H9 (cell line): ENCODE measurements at regions not wholly inside any gene's neighbourhood (a gene's known extent, or its start where the extent isn't known, plus 50 kb on each side); places are given as distances from the start of the nearest gene placed in this dataset.

Experiments
- DNase-seq: peaks from one replicate; pipeline ENCODE4 v3.0.0-alpha.2; 2017
- H2AFZ ChIP-seq: one replicate; pipeline ENCODE4 v1.6.1; 2013; ENCODE audit warnings: mild to moderate bottlenecking, low read length, control low read depth, moderate library complexity
- H2AK5ac ChIP-seq: 2 replicates; pipeline ENCODE4 v1.6.1; 2013; ENCODE audit warnings: low read length, control low read depth, mixed read lengths; ENCODE audit not compliant: insufficient read length
- H2BK120ac ChIP-seq: one replicate; pipeline ENCODE4 v1.6.1; 2013; ENCODE audit warnings: low read depth, mild to moderate bottlenecking, low read length, control low read depth, inconsistent platforms; ENCODE audit not compliant: poor library complexity, severe bottlenecking
- H2BK12ac ChIP-seq: 2 replicates; pipeline ENCODE4 v1.6.1; 2013; ENCODE audit warnings: low read length, control low read depth, mixed read lengths, low read depth; ENCODE audit not compliant: insufficient read length
- H2BK15ac ChIP-seq: 2 replicates; pipeline ENCODE4 v1.6.1; 2013; ENCODE audit warnings: low read depth, low read length, control low read depth
- H2BK20ac ChIP-seq: one replicate; pipeline ENCODE4 v1.6.1; 2013; ENCODE audit warnings: low read depth, mild to moderate bottlenecking, low read length, control low read depth, inconsistent platforms; ENCODE audit not compliant: poor library complexity, severe bottlenecking
- H2BK5ac ChIP-seq: 2 replicates; pipeline ENCODE4 v1.6.1; 2013; ENCODE audit warnings: low read length, control low read depth, mixed read lengths; ENCODE audit not compliant: insufficient read length
- H3K14ac ChIP-seq: 2 replicates; pipeline ENCODE4 v1.6.1; 2013; ENCODE audit warnings: low read length, control low read depth; ENCODE audit not compliant: insufficient read depth
- H3K18ac ChIP-seq: 2 replicates; pipeline ENCODE4 v1.6.1; 2013; ENCODE audit warnings: low read depth, mild to moderate bottlenecking, mixed read lengths, low read length, control low read depth; ENCODE audit not compliant: insufficient read length
- H3K23ac ChIP-seq: 2 replicates; pipeline ENCODE4 v1.6.1; 2013; ENCODE audit warnings: low read length, control low read depth, mixed read lengths, low read depth; ENCODE audit not compliant: insufficient read length
- H3K23me2 ChIP-seq: 2 replicates; pipeline ENCODE4 v1.6.1; 2013; ENCODE audit warnings: low read depth, mild to moderate bottlenecking, mixed read lengths, low read length, control low read depth; ENCODE audit not compliant: insufficient read length, poor library complexity, severe bottlenecking
- H3K27ac ChIP-seq: 2 replicates; pipeline ENCODE4 v1.5.1; 2013; ENCODE audit warnings: low read length, control low read depth, mixed read lengths, low read depth; ENCODE audit not compliant: insufficient read length
- H3K27me3 ChIP-seq: 2 replicates; pipeline ENCODE4 v1.6.1; 2013; ENCODE audit warnings: low read length, control low read depth, inconsistent platforms; ENCODE audit not compliant: insufficient read depth
- H3K4ac ChIP-seq: 2 replicates; pipeline ENCODE4 v1.6.1; 2013; ENCODE audit warnings: low read depth, mild to moderate bottlenecking, control low read depth, inconsistent platforms, low read length, moderate library complexity
- H3K4me1 ChIP-seq: 2 replicates; pipeline ENCODE4 v1.6.1; 2013; ENCODE audit warnings: low read length, control low read depth, inconsistent platforms; ENCODE audit not compliant: insufficient read depth
- H3K4me2 ChIP-seq: 2 replicates; pipeline ENCODE4 v1.6.1; 2013; ENCODE audit warnings: low read length, control low read depth, mixed read lengths; ENCODE audit not compliant: insufficient read length, insufficient read depth
- H3K56ac ChIP-seq: 2 replicates; pipeline ENCODE4 v1.6.1; 2013; ENCODE audit warnings: low read depth, mild to moderate bottlenecking, mixed read lengths, low read length, control low read depth; ENCODE audit not compliant: insufficient read length
- H3K79me1 ChIP-seq: 2 replicates; pipeline ENCODE4 v1.6.1; 2013; ENCODE audit warnings: low read depth, mild to moderate bottlenecking, moderate library complexity, low read length, control low read depth, inconsistent platforms; ENCODE audit not compliant: insufficient read depth, poor library complexity, severe bottlenecking
- H3K79me2 ChIP-seq: 2 replicates; pipeline ENCODE4 v1.6.1; 2013; ENCODE audit warnings: low read length, control low read depth, inconsistent platforms; ENCODE audit not compliant: insufficient read depth
- H3K9ac ChIP-seq: 2 replicates; pipeline ENCODE4 v1.6.1; 2013; ENCODE audit warnings: low read length, control low read depth, mixed read lengths; ENCODE audit not compliant: insufficient read length; ENCODE audit errors: extremely low read depth
- H3K9me3 ChIP-seq: one replicate; pipeline ENCODE4 v1.6.1; 2013; ENCODE audit warnings: low read depth, low read length, inconsistent platforms; ENCODE audit not compliant: control insufficient read depth
- H3T11ph ChIP-seq: one replicate; pipeline ENCODE4 v1.6.1; 2013; ENCODE audit warnings: mild to moderate bottlenecking, low read length, control low read depth, inconsistent platforms
- H4K20me1 ChIP-seq: one replicate; pipeline ENCODE4 v1.6.1; 2013; ENCODE audit not compliant: control insufficient read depth, insufficient read length, insufficient read depth
- H4K5ac ChIP-seq: 2 replicates; pipeline ENCODE4 v1.6.1; 2013; ENCODE audit warnings: low read depth, mild to moderate bottlenecking, mixed read lengths, low read length, control low read depth; ENCODE audit not compliant: insufficient read length
- H4K8ac ChIP-seq: replicated peaks from 2 replicates; pipeline ENCODE4 v1.6.1; 2013; ENCODE audit warnings: low read length, control low read depth, mixed read lengths, low read depth; ENCODE audit not compliant: insufficient read length
- H4K91ac ChIP-seq: 2 replicates; pipeline ENCODE4 v1.6.1; 2013; ENCODE audit warnings: low read depth, mild to moderate bottlenecking, moderate library complexity, mixed read lengths, low read length, control low read depth; ENCODE audit not compliant: insufficient read length
- H3K27ac Mint-ChIP-seq, 3 experiments: 2 replicates in 2 of 3; 3 replicates in 1 of 3; pipeline ENCODE4 v1.8.0; 2020 to 2021; ENCODE audit warnings: mixed read lengths in 3 of 3, mild to moderate bottlenecking in 1 of 3, moderate library complexity in 1 of 3
- H3K27me3 Mint-ChIP-seq: 2 replicates; pipeline ENCODE4 v1.8.0; 2021; ENCODE audit warnings: low read depth, mild to moderate bottlenecking, moderate library complexity, mixed read lengths
- H3K36me3 Mint-ChIP-seq, 3 experiments: 2 replicates in 2 of 3; 3 replicates in 1 of 3; pipeline ENCODE4 v1.8.0; 2020 to 2021; ENCODE audit warnings: low read depth in 3 of 3, mixed read lengths in 3 of 3; ENCODE audit not compliant: insufficient read depth in 1 of 3
- H3K4me1 Mint-ChIP-seq, 2 experiments: 2 replicates each; pipeline ENCODE4 v1.8.0; 2020; ENCODE audit warnings: mixed read lengths in 2 of 2
- H3K4me3 Mint-ChIP-seq, 2 experiments: 2 replicates in 1 of 2; 3 replicates in 1 of 2; pipeline ENCODE4 v1.8.0; 2020 to 2021; ENCODE audit warnings: mild to moderate bottlenecking in 2 of 2, mixed read lengths in 2 of 2, moderate library complexity in 1 of 2
- H3K9me3 Mint-ChIP-seq, 2 experiments: 2 replicates in 1 of 2; 3 replicates in 1 of 2; pipeline ENCODE4 v1.8.0; 2020; ENCODE audit warnings: mild to moderate bottlenecking in 2 of 2, mixed read lengths in 2 of 2, moderate library complexity in 1 of 2
- CTCF ChIP-seq: fragments of 200-600 bp; sonication (generic); conservative IDR thresholded peaks from 3 replicates; pipeline ENCODE4 v1.8.0; 2021; ENCODE audit warnings: antibody characterized with exemption, mild to moderate bottlenecking
- WGBS: extraction: QIAGEN DNeasy Blood & Tissue Kit; methylation state at CpG from one replicate; pipeline ENCODE4 v1.1.7; 2013; ENCODE audit warnings: missing lambda C conversion rate, low lambda C conversion rate, mixed read lengths; ENCODE audit not compliant: insufficient read length; ENCODE audit errors: extremely low coverage; 5-methylcytosine and 5-hydroxymethylcytosine counted together

- no peak for TF ChIP-seq CTCF
- H3K18ac ChIP-seq: no peak overlapping the region
These were observed 387.8 kb upstream of the THBS1 start for GRCh38 chr15:39192979-39193560.

More at GRCh38 chr15:39192979-39193560, 387.8 kb upstream of the THBS1 start:
- no peak overlapping the region for H3K23ac ChIP-seq
- Mint-ChIP-seq H3K4me1 (peaks cover 4 to 8% of the 10 kb centered on the region in 2 experiments; a peak in 2 of 4 replicates), H3K36me3 (no peaks in the 10 kb centered on the region), H3K27me3 (no peaks in the 10 kb centered on the region; the same call in 1 of the 2 replicates), H3K9me3 (no peaks in the 10 kb centered on the region), H3K4me3 (no peak overlapping the region), H3K27ac (no peak overlapping the region)
- H3K27me3 ChIP-seq: no peaks in the 10 kb centered on the region
- no peak overlapping the region for H3K4ac ChIP-seq
- no peak overlapping the region for H3K4me2 ChIP-seq
- no peak overlapping the region for H3K56ac ChIP-seq
- no peak overlapping the region for H2BK120ac ChIP-seq
- no peak overlapping the region for H4K91ac ChIP-seq
- no peak overlapping the region for H3T11ph ChIP-seq
- no peak overlapping the region for H2BK15ac ChIP-seq
- no peak overlapping the region for H3K9ac ChIP-seq
- no peak overlapping the region for H2BK20ac ChIP-seq
- DNase-seq: no peak
- H3K27ac ChIP-seq: no peak overlapping the region
- 100% methylated on average over 1 of the region's 3 CpGs for WGBS
- H3K9me3 ChIP-seq: no peaks in the 10 kb centered on the region
- H2BK12ac ChIP-seq: no peak overlapping the region
- no peak overlapping the region for H2BK5ac ChIP-seq
- no peak overlapping the region for H2AK5ac ChIP-seq
- H3K79me2 ChIP-seq: no peaks in the 10 kb centered on the region
- no peak overlapping the region for H3K14ac ChIP-seq
- no peaks in the 10 kb centered on the region for H3K4me1 ChIP-seq
- no peaks in the 10 kb centered on the region for H3K79me1 ChIP-seq
- no peak overlapping the region for H4K5ac ChIP-seq
- H4K8ac ChIP-seq: no peak overlapping the region
- no peak overlapping the region for H2AFZ ChIP-seq
- H4K20me1 ChIP-seq: no peaks in the 10 kb centered on the region
- H3K23me2 ChIP-seq: no peaks in the 10 kb centered on the region
